Naive thymus-derived CD8-positive, alpha-beta T cell (primary cell): ENCODE measurements at regions not wholly inside any gene's neighbourhood (a gene's known extent, or its start where the extent isn't known, plus 50 kb on each side); places are given as distances from the start of the nearest gene placed in this dataset.
"Not testable (repeated sequence)": the region's sequence is repeated elsewhere in the genome, so short reads cannot be mapped to it uniquely, and the experiment has no call there.

Source experiments
- ATAC-seq, 2 donors: fragments of 150-1000 bp; cut with Tn5 transposase in 1 of 2; sonication (Bioruptor Pico), chemical (Tn5 transposase) in 1 of 2; 1 replicate in 1 of 2; 2 replicates in 1 of 2; pipeline ENCODE4 v1.10.0; 2021; ENCODE audit warnings: mild to moderate bottlenecking in 2 of 2, moderate library complexity in 2 of 2
- POLR2A ChIA-PET: fragments of 350-600 bp; sonication (Branson Sonifier 250); formaldehyde crosslinking; loops from one replicate; lab custom pipeline; 2021; ENCODE audit warnings: antibody characterized with exemption; lab: Charles Lee
- DNase-seq, 10 donors: peaks; one replicate each; pipeline versions ENCODE4 v3.0.0 to v3.0.0-alpha.2; 2020 to 2022
- H3K27ac Mint-ChIP-seq, 10 donors: one replicate each; pipeline ENCODE4 v1.8.0; 2020 to 2022; ENCODE audit warnings: mild to moderate bottlenecking in 10 of 10, mixed read lengths in 10 of 10, moderate library complexity in 4 of 10, inconsistent platforms in 1 of 10
- H3K27me3 Mint-ChIP-seq, 5 donors: one replicate each; pipeline ENCODE4 v1.8.0; 2021 to 2022; ENCODE audit warnings: mixed read lengths in 5 of 5
- H3K36me3 Mint-ChIP-seq, 3 donors: one replicate each; pipeline ENCODE4 v1.8.0; 2020 to 2022; ENCODE audit warnings: mixed read lengths in 3 of 3, mild to moderate bottlenecking in 2 of 3, inconsistent platforms in 1 of 3
- H3K4me1 Mint-ChIP-seq, 4 donors: one replicate each; pipeline ENCODE4 v1.8.0; 2021 to 2022; ENCODE audit warnings: mixed read lengths in 4 of 4
- H3K4me3 Mint-ChIP-seq, 10 donors: one replicate each; pipeline ENCODE4 v1.8.0; 2020 to 2022; ENCODE audit warnings: mild to moderate bottlenecking in 10 of 10, mixed read lengths in 10 of 10, moderate library complexity in 6 of 10, inconsistent platforms in 1 of 10
- H3K9me3 Mint-ChIP-seq, 9 donors: one replicate each; pipeline ENCODE4 v1.8.0; 2020 to 2022; ENCODE audit warnings: mixed read lengths in 9 of 9, mild to moderate bottlenecking in 3 of 9, inconsistent platforms in 1 of 9, moderate library complexity in 1 of 9

- not testable (repeated sequence) for H3K4me1 Mint-ChIP-seq
Measured at GRCh38 chrY:22113990-22114389, 68.7 kb downstream of the RBMY1F start.

GRCh38 chrY:22108165-22108564 lies 74.6 kb downstream of the RBMY1F start:
- POLR2A ChIA-PET, H3K27ac Mint-ChIP-seq, H3K4me1 Mint-ChIP-seq, H3K4me3 Mint-ChIP-seq, H3K36me3 Mint-ChIP-seq, ATAC-seq, H3K9me3 Mint-ChIP-seq, H3K27me3 Mint-ChIP-seq, DNase-seq: not testable (repeated sequence)

More at GRCh38 chrY:22113990-22114389, 68.7 kb downstream of the RBMY1F start:
- H3K36me3 Mint-ChIP-seq, POLR2A ChIA-PET, H3K27me3 Mint-ChIP-seq, H3K9me3 Mint-ChIP-seq, ATAC-seq, H3K27ac Mint-ChIP-seq, DNase-seq, H3K4me3 Mint-ChIP-seq: not testable (repeated sequence)

- POLR2A ChIA-PET, H3K4me3 Mint-ChIP-seq: not testable (repeated sequence)
Measured at GRCh38 chrY:22101547-22101946, 81.2 kb downstream of the RBMY1F start.

GRCh38 chrY:22097310-22097709 lies 85.4 kb downstream of the RBMY1F start:
- H3K27me3 Mint-ChIP-seq, H3K4me1 Mint-ChIP-seq, H3K27ac Mint-ChIP-seq, H3K36me3 Mint-ChIP-seq, H3K4me3 Mint-ChIP-seq, DNase-seq, POLR2A ChIA-PET, ATAC-seq, H3K9me3 Mint-ChIP-seq: not testable (repeated sequence)

More at GRCh38 chrY:22101547-22101946, 81.2 kb downstream of the RBMY1F start:
- H3K9me3 Mint-ChIP-seq, DNase-seq, H3K36me3 Mint-ChIP-seq, H3K27ac Mint-ChIP-seq, H3K27me3 Mint-ChIP-seq, H3K4me1 Mint-ChIP-seq, ATAC-seq: not testable (repeated sequence)

- H3K9me3 Mint-ChIP-seq, H3K4me3 Mint-ChIP-seq: not testable (repeated sequence)
- peak; percentile 89 to 90 for ATAC-seq
Measured at GRCh38 chrY:22085975-22086645, 96.6 kb downstream of the RBMY1F start.

GRCh38 chrY:22072270-22072669 lies 110.5 kb downstream of the RBMY1F start:
- H3K4me1 Mint-ChIP-seq, H3K9me3 Mint-ChIP-seq, H3K27me3 Mint-ChIP-seq, H3K36me3 Mint-ChIP-seq, H3K27ac Mint-ChIP-seq, ATAC-seq, H3K4me3 Mint-ChIP-seq, POLR2A ChIA-PET, DNase-seq: not testable (repeated sequence)

More at GRCh38 chrY:22085975-22086645, 96.6 kb downstream of the RBMY1F start:
- H3K4me1 Mint-ChIP-seq, DNase-seq, H3K27me3 Mint-ChIP-seq, H3K36me3 Mint-ChIP-seq, POLR2A ChIA-PET, H3K27ac Mint-ChIP-seq: not testable (repeated sequence)

GRCh38 chrY:22060149-22060548 lies 122.6 kb downstream of the RBMY1F start:
- ATAC-seq, H3K27ac Mint-ChIP-seq, H3K9me3 Mint-ChIP-seq, H3K4me1 Mint-ChIP-seq, POLR2A ChIA-PET, H3K4me3 Mint-ChIP-seq, H3K27me3 Mint-ChIP-seq, DNase-seq, H3K36me3 Mint-ChIP-seq: not testable (repeated sequence)

GRCh38 chrY:22013010-22013409 lies 95.2 kb upstream of the RBMY1E start:
- H3K27me3 Mint-ChIP-seq, H3K4me3 Mint-ChIP-seq, H3K27ac Mint-ChIP-seq, H3K4me1 Mint-ChIP-seq, ATAC-seq, H3K36me3 Mint-ChIP-seq, POLR2A ChIA-PET, H3K9me3 Mint-ChIP-seq, DNase-seq: not testable (repeated sequence)

- H3K9me3 Mint-ChIP-seq, H3K4me1 Mint-ChIP-seq, POLR2A ChIA-PET, H3K36me3 Mint-ChIP-seq, H3K27ac Mint-ChIP-seq, H3K4me3 Mint-ChIP-seq, DNase-seq, ATAC-seq, H3K27me3 Mint-ChIP-seq: not testable (repeated sequence)
Measured at GRCh38 chrY:22001163-22001562, 83.3 kb upstream of the RBMY1E start.

- DNase-seq, POLR2A ChIA-PET, H3K27me3 Mint-ChIP-seq, H3K36me3 Mint-ChIP-seq, H3K4me1 Mint-ChIP-seq, H3K27ac Mint-ChIP-seq, H3K4me3 Mint-ChIP-seq, H3K9me3 Mint-ChIP-seq: not testable (repeated sequence)
- peak in 1 of 2 donors; percentile 40 for ATAC-seq
Measured at GRCh38 chrY:21987222-21987621, 69.4 kb upstream of the RBMY1E start.

- H3K27me3 Mint-ChIP-seq, POLR2A ChIA-PET, H3K4me1 Mint-ChIP-seq, ATAC-seq, H3K4me3 Mint-ChIP-seq, H3K36me3 Mint-ChIP-seq, DNase-seq, H3K9me3 Mint-ChIP-seq, H3K27ac Mint-ChIP-seq: not testable (repeated sequence)
Measured at GRCh38 chrY:21980937-21981336, 63.1 kb upstream of the RBMY1E start.

- DNase-seq, H3K27me3 Mint-ChIP-seq, H3K4me1 Mint-ChIP-seq, POLR2A ChIA-PET, H3K9me3 Mint-ChIP-seq, H3K36me3 Mint-ChIP-seq, H3K4me3 Mint-ChIP-seq, H3K27ac Mint-ChIP-seq, ATAC-seq: not testable (repeated sequence)
Measured at GRCh38 chrY:21980348-21980747, 62.5 kb upstream of the RBMY1E start.

- POLR2A ChIA-PET, H3K27ac Mint-ChIP-seq, H3K9me3 Mint-ChIP-seq, H3K27me3 Mint-ChIP-seq, H3K4me1 Mint-ChIP-seq, ATAC-seq, DNase-seq, H3K4me3 Mint-ChIP-seq, H3K36me3 Mint-ChIP-seq: not testable (repeated sequence)
Measured at GRCh38 chrY:21979106-21979505, 61.3 kb upstream of the RBMY1E start.

- H3K27ac Mint-ChIP-seq, DNase-seq, H3K9me3 Mint-ChIP-seq, H3K36me3 Mint-ChIP-seq, ATAC-seq, H3K4me1 Mint-ChIP-seq, H3K27me3 Mint-ChIP-seq, H3K4me3 Mint-ChIP-seq, POLR2A ChIA-PET: not testable (repeated sequence)
Measured at GRCh38 chrY:21978204-21978603, 60.4 kb upstream of the RBMY1E start.
